HUES48 (cell line): ENCODE measurements at regions not wholly inside any gene's neighbourhood (a gene's known extent, or its start where the extent isn't known, plus 50 kb on each side); places are given as distances from the start of the nearest gene placed in this dataset.
"Not testable (repeated sequence)": the region's sequence is repeated elsewhere in the genome, so short reads cannot be mapped to it uniquely, and the experiment has no call there.

Experiments
- H3K27ac ChIP-seq: one replicate; pipeline ENCODE4 v1.7.0; 2013; ENCODE audit warnings: low read depth, low read length, inconsistent platforms
- H3K27me3 ChIP-seq: 2 replicates; pipeline ENCODE4 v1.6.1; 2013; ENCODE audit warnings: mild to moderate bottlenecking, low read length; ENCODE audit not compliant: control insufficient read depth, insufficient read depth
- H3K36me3 ChIP-seq: 2 replicates; pipeline ENCODE4 v1.6.1; 2013; ENCODE audit warnings: low read length; ENCODE audit not compliant: control insufficient read depth, insufficient read depth
- H3K4me1 ChIP-seq: 2 replicates; pipeline ENCODE4 v1.6.1; 2013; ENCODE audit warnings: mild to moderate bottlenecking, low read length; ENCODE audit not compliant: control insufficient read depth, insufficient read depth
- H3K4me3 ChIP-seq: 2 replicates; pipeline ENCODE4 v1.5.1; 2013; ENCODE audit warnings: mild to moderate bottlenecking, low read depth, low read length
- H3K9ac ChIP-seq: 2 replicates; pipeline ENCODE4 v1.6.1; 2013; ENCODE audit warnings: mild to moderate bottlenecking, low read depth, low read length, moderate library complexity
- H3K9me3 ChIP-seq: 2 replicates; pipeline ENCODE4 v1.6.1; 2013; ENCODE audit warnings: low read length; ENCODE audit not compliant: control insufficient read depth, insufficient read depth

DNA sequence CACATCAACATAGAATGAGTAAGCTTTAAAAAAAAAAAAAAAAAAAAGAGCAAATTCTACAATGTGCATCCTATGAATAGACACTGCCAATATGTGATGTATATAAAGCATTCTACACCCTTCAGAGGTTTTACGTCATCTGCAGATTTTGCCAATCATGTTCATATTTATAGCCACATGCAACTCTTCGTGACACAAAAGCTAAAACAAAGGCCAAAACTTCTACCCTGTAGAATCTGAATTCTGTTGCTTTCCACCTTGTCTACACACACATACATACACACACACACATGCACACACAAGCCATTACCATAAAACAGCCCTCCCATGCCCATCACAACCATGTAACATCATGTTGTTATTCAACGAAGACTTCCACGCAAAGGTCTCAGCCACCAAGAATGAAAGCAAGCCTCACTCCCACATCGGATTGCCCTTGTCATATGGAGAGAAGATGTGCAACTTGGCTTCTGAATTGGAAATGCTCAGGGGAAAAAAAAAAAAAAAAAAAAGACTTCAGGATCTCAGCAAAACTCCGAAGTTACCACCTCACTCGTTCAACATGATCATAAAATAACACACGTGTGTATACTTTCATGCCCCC lies 479.4 kb upstream of the JARID2 start:
- Histone ChIP-seq H3K9ac (no peak overlapping the region), H3K9me3 (no peaks in the 10 kb centered on the region), H3K36me3 (no peaks in the 10 kb centered on the region), H3K4me3 (no peak overlapping the region), H3K4me1 (no peaks in the 10 kb centered on the region; the same call in 1 of the 2 replicates), H3K27me3 (no peaks in the 10 kb centered on the region), H3K27ac (no peak overlapping the region)

DNA sequence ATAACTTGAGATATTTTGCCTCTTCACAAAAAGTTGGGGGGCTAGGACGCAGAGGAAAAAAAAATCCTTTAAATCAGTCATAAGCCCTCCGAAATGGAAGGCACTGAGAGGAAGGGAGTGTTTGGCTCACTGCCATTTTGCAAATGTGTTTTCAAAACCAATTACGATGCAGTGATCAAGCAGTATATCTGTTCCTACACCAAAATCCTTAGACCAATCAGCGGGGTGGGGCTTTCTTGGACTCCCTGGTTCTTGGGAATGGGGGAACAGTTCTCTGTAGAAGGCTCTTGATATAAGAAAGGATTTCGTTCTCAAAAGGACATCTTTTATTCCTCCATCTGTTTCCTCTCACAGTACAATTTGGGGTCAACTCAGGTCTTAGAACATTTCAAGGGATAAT lies 478.6 kb upstream of the JARID2 start:
- Histone ChIP-seq H3K4me3 (no peak overlapping the region), H3K36me3 (no peaks in the 10 kb centered on the region), H3K9me3 (no peaks in the 10 kb centered on the region), H3K27ac (no peak overlapping the region), H3K27me3 (no peaks in the 10 kb centered on the region), H3K9ac (no peak overlapping the region), H3K4me1 (no peaks in the 10 kb centered on the region; the same call in none of the 2 replicates)

DNA sequence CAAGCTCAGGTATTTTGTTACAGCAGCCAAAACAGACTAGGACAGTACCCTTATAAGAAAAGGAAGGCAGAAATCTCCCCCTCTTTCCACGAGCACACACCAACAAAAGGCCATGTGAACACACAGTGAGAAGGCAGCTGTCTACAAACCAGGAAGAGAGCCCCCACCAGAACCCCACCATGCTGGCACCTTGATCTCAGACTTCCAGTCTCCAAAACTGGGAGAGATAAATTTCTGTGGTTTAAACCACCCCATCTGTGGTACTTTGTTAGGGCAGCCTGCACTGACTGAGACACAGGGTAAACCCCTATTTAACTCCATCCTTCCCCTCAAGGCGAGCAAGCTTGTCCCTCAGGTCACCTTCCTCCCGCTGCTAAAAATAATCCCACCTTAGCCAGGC lies 475.8 kb upstream of the JARID2 start:
- H3K27me3 ChIP-seq, result no peaks in the 10 kb centered on the region
- H3K4me1 ChIP-seq, result no peaks in the 10 kb centered on the region; the same call in none of the 2 replicates
- H3K9ac ChIP-seq, result no peak overlapping the region
- no peak overlapping the region for H3K27ac ChIP-seq
- no peak overlapping the region for H3K4me3 ChIP-seq
- no peaks in the 10 kb centered on the region for H3K9me3 ChIP-seq
- H3K36me3 ChIP-seq, result no peaks in the 10 kb centered on the region

DNA sequence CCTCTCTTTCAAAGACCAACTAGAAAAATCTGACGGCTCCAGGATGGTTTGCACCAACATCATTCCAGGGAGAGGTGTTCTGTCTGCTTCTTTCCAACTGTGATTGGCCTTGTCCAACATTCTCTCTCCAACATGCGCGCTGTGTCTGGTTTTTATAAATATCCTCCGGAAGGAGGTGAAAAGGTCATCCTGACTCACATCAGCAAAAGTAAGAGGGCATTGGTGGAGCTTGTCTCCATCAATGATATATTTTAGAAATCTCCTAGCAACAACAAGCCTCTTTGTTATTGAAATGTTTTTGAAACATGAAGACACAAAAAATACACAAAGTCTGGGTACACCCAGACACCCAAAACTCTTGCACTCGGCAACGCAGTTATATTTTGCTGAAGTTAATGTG lies 475.3 kb upstream of the JARID2 start:
- no peak overlapping the region for H3K4me3 ChIP-seq
- H3K27me3 ChIP-seq, result no peaks in the 10 kb centered on the region
- H3K9ac ChIP-seq, result no peak overlapping the region
- H3K9me3 ChIP-seq, result no peaks in the 10 kb centered on the region
- H3K4me1 ChIP-seq, result no peaks in the 10 kb centered on the region; the same call in none of the 2 replicates
- no peaks in the 10 kb centered on the region for H3K36me3 ChIP-seq
- no peak overlapping the region for H3K27ac ChIP-seq

DNA sequence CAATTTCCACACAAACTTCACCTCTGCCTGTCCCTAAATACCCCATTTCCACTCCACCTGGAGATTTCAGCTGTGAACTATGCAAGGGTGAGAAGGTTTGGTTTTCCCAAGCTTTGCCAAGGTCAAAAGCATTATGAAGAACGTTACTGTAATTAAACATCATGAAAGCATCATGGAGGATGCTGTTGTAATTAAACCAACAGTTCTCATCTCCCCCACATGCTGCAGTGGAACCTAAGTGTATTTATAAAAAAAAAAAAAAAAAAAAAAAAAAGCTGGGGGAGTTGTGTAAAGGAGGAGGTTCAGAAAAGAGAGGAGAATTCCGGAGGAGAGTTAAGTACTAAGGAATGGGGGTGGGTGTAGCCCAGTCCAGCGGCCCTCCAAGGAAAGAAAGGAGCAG lies 474.9 kb upstream of the JARID2 start:
- Histone ChIP-seq H3K4me1 (no peaks in the 10 kb centered on the region; the same call in none of the 2 replicates), H3K27me3 (no peaks in the 10 kb centered on the region), H3K36me3 (no peaks in the 10 kb centered on the region), H3K9me3 (no peaks in the 10 kb centered on the region), H3K27ac (no peak overlapping the region), H3K4me3 (no peak overlapping the region), H3K9ac (no peak overlapping the region)

DNA sequence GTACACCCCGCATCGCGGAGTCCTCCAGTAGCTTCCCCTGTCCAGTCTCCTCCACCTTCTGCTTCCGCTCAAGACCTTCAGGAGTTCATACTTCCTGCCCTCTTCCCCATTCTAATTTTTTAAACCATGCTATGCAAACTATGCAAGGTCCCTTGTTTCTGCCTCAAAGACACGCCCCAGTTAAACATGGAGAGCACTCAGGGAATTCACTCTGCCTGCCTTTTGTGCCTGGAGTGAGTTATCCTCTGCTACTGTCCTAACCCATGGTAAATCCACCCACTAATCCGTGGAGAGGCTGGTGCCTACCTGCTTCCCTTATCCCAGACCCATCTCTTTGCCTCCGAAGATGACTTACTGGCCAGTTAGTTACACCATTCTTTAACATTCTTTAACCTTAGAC lies 473.7 kb upstream of the JARID2 start:
- Histone ChIP-seq H3K36me3 (no peaks in the 10 kb centered on the region), H3K27ac (no peak overlapping the region), H3K9me3 (no peaks in the 10 kb centered on the region), H3K9ac (no peak overlapping the region), H3K27me3 (no peaks in the 10 kb centered on the region), H3K4me3 (no peak overlapping the region), H3K4me1 (no peaks in the 10 kb centered on the region; the same call in none of the 2 replicates)

DNA sequence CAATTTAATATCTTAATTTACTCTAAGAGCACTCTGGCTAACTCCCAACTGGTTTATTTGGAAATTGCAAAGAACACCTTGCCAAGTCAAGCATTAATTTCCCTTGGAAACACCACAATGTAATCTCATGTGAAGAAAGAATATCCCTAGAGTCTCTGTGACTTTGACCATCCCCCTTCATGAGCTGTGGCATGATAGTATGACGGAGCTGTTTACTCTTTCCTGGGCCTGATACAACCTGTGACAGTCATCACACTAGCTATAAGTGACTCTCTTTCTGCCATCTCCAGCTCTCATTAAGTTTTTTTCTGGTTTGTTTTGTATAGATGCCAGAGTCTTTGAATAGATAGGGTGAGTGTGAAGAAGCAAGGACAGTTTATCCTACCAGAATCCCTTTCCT lies 470.3 kb upstream of the JARID2 start:
- Histone ChIP-seq H3K9ac (no peak overlapping the region), H3K4me3 (no peak overlapping the region), H3K4me1 (peaks cover 15% of the 10 kb centered on the region), H3K27me3 (no peaks in the 10 kb centered on the region), H3K9me3 (no peaks in the 10 kb centered on the region), H3K27ac (no peak overlapping the region), H3K36me3 (no peaks in the 10 kb centered on the region)

DNA sequence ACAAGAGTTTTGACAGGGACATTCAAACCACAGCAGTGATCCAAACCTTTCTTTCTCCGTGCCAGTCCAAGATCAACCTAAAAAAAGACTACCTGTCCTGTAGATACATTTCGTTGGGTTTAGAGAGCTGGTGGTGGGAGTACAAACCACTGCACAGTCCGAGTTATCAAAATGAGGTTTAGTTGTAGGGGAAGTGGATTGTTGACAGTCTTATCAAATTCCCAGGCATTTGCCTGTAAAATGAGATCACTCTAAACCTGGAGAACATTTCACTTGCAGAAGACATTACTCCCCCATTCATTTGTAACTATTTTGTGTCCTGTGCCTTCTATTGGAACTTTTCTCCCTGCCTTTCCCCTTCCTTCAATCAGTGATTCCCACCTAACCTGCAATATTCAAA lies 469.6 kb upstream of the JARID2 start:
- Histone ChIP-seq H3K27ac (no peak overlapping the region), H3K4me3 (no peak overlapping the region), H3K9me3 (no peaks in the 10 kb centered on the region), H3K27me3 (no peaks in the 10 kb centered on the region), H3K4me1 (peaks cover 19% of the 10 kb centered on the region), H3K9ac (no peak overlapping the region), H3K36me3 (no peaks in the 10 kb centered on the region)

DNA sequence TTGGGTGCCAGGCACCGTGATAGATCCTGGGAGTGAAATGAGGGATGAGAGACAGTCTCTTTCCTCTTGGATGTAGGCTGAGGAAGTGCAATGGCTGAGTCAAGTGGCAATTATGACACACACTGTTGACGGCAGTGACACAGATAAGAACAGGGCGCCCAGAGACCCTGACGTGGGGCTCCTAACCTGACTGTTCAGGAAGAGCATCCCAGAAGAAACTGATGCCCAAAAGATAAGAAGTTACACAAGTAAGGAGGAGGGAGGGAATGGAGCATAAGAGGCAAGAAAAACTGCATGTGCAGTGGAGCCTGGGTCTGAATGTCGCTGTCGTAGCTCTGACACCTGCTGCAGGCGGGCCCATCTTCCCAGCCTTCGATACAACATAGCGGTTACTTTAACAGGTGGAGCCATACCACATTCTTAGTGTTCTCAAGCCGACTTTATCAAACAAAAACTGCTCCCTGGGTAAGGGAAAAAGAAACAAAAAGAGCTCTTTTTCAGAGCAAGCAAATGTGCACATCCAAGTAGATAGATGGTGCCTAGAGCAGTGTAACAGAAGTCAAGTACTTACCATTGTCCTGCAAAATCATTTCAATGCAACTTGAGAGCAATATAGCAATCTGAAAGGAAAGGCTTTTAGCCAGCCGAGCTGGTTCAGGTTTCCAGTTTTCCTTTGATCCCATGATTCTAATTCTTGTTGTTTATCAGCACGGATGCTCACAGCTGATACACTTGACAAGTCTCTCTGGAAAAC lies 463.9 kb upstream of the JARID2 start:
- Histone ChIP-seq H3K27me3 (no peaks in the 10 kb centered on the region), H3K9me3 (no peaks in the 10 kb centered on the region), H3K9ac (no peak overlapping the region), H3K27ac (no peak overlapping the region), H3K4me3 (no peak overlapping the region), H3K36me3 (no peaks in the 10 kb centered on the region), H3K4me1 (peaks cover 57% of the 10 kb centered on the region)

DNA sequence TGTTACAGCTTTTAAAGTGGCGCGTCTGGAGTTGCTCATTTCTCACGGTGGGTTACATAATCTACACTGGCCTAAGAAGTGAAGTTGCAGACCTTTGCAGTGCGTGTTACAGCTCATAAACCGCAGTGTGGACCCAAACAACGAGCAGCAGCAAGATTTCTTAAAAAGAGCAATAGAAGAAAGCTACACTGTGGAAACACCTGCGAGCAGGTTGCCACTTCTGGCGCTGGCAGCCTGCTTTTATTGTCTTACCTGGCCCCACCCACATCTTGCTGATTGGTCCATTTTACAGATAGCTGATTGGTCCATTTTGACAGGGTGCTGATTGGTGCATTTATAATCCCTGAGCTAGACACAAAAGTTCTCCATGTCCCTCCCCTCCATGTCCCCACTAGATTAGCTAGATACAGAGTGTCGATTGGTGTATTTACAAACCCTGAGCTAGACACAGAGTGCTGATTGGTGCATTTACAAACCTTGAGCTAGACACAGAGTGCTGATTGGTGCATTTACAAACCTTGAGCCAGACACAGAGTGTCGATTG lies 462.9 kb upstream of the JARID2 start:
- not testable (repeated sequence) for H3K27me3 ChIP-seq, H3K4me3 ChIP-seq, H3K36me3 ChIP-seq, H3K27ac ChIP-seq, H3K9me3 ChIP-seq, H3K9ac ChIP-seq
- H3K4me1 ChIP-seq, result peaks cover 55% of the 10 kb centered on the region

DNA sequence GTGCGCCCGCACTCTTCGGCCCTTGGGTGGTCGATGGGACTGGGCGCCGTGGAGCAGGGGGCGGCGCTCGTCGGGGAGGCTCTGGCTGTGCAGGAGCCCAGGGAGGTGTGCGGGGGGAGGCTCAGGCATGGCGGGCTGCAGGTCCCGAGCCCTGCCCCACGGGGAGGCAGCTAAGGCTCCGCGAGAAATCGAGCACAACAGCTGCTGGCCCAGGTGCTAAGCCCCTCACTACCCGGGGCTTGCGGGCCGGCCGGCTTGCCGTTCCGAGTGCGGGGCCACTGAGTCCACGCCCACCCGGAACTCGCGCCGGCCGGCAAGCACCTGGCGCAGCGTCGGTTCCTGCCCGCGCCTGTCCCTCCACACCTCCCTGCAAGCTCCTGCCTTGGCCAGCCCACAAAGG lies 462.3 kb upstream of the JARID2 start:
- Histone ChIP-seq H3K27me3 (no peaks in the 10 kb centered on the region), H3K36me3 (no peaks in the 10 kb centered on the region), H3K27ac (peak overlapping the region; percentile 99), H3K4me1 (peaks cover 49% of the 10 kb centered on the region), H3K4me3 (no peak overlapping the region), H3K9ac (no peak overlapping the region), H3K9me3 (no peaks in the 10 kb centered on the region)
